T-helper 2 cell treated with Interferon-gamma antibody and Interleukin-4, amounts not matched to agents 100 ng/mL and 5 ng/mL, for 36 hours (primary cell): ENCODE measurements at regions not wholly inside any gene's neighbourhood (a gene's known extent, or its start where the extent isn't known, plus 50 kb on each side); places are given as distances from the start of the nearest gene placed in this dataset.

ENCODE experiments used
- intact Hi-C: fragments of 100-400 bp; cut with micrococcal nuclease; formaldehyde crosslinking; loops from one replicate; pipeline ENCODE4 v1.15.1; 2023

- intact Hi-C loops: no loop called here
Measured at GRCh38 chr15:31262143-31262530, 64.5 kb upstream of the KLF13 start.

GRCh38 chr15:31262901-31263671 is 63.5 kb upstream of the KLF13 start:
- intact Hi-C loops: no loop called here

- intact Hi-C loops: no loop called here
Measured at GRCh38 chr15:31263751-31264558, 62.7 kb upstream of the KLF13 start.

- intact Hi-C loops: loop anchor here (5.0 kb wide), 1 partner anchor 223 kb away; no protein-coding TSS in a partner anchor
Measured at GRCh38 chr15:31264559-31265089, 62.0 kb upstream of the KLF13 start.

- intact Hi-C loops: loop anchor here (5.0 kb wide), 1 partner anchor 222 kb away; no protein-coding TSS in a partner anchor
Measured at GRCh38 chr15:31265090-31265870, 61.4 kb upstream of the KLF13 start.

GRCh38 chr15:31265871-31266711 is 60.5 kb upstream of the KLF13 start:
- intact Hi-C loops: loop anchor here (1.0 to 5.0 kb wide), 5 partner anchors 24 to 221 kb away; partner anchors contain the start of gene KLF13

- intact Hi-C loops: loop anchor here (1.0 to 5.0 kb wide), 5 partner anchors 24 to 221 kb away; partner anchors contain the start of gene KLF13
Measured at GRCh38 chr15:31266712-31267111, 59.9 kb upstream of the KLF13 start.

- intact Hi-C loops: loop anchor here (2.0 to 5.0 kb wide), 2 partner anchors 51 to 220 kb away; no protein-coding TSS in a partner anchor
Measured at GRCh38 chr15:31267161-31268107, 59.2 kb upstream of the KLF13 start.

GRCh38 chr15:31268108-31268501 is 58.5 kb upstream of the KLF13 start:
- intact Hi-C loops: loop anchor here (5.0 kb wide), 1 partner anchor 219 kb away; no protein-coding TSS in a partner anchor

GRCh38 chr15:31268911-31269784 is 57.5 kb upstream of the KLF13 start:
- intact Hi-C loops: loop anchor here (5.0 kb wide), 1 partner anchor 218 kb away; no protein-coding TSS in a partner anchor

- intact Hi-C loops: loop anchor here (5.0 kb wide), 1 partner anchor 217 kb away; no protein-coding TSS in a partner anchor
Measured at GRCh38 chr15:31269816-31270575, 56.6 kb upstream of the KLF13 start.

GRCh38 chr15:31270767-31271166 is 55.9 kb upstream of the KLF13 start:
- intact Hi-C loops: no loop called here

- intact Hi-C loops: no loop called here
Measured at GRCh38 chr15:31271224-31271635, 55.4 kb upstream of the KLF13 start.

- intact Hi-C loops: no loop called here
Measured at GRCh38 chr15:31271711-31272557, 54.7 kb upstream of the KLF13 start.

- intact Hi-C loops: no loop called here
Measured at GRCh38 chr15:31272558-31273257, 53.9 kb upstream of the KLF13 start.
